NCI-H2107 treated with DMSO at 0.1 percent for 48 hours (cell line): ENCODE measurements at regions not wholly inside any gene's neighbourhood (a gene's known extent, or its start where the extent isn't known, plus 50 kb on each side); places are given as distances from the start of the nearest gene placed in this dataset.

Source experiments
- DNase-seq: peaks from one replicate; lab custom pipeline; 2025; ENCODE audit not compliant: unreplicated experiment; lab: John Stamatoyannopoulos, UW

DNA sequence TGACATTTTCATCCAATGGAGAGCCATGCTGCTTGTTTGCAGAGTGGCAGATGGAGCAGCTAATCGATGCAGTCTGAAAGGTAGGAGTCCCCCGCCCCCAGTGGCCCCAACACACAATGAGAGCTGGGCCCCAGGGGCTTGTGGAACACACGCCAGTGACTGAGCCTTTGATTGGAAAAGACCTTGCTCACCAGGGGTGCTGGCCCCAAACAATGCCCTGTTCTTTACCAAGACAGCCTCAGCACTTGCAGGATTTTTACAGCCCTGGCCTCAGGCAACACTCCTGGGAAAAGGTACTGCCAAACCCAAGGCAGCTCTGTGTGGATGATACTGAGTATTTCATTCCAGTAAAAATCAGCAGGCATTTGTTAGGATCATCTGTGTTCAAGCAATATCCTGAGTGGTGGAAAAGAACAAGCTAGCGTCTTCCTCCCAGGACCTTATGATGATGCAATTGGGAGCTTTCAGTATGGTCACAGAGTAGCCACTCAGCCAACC lies 276.8 kb upstream of the CLINT1 start:
- DNase-seq = peak; percentile 80

DNA sequence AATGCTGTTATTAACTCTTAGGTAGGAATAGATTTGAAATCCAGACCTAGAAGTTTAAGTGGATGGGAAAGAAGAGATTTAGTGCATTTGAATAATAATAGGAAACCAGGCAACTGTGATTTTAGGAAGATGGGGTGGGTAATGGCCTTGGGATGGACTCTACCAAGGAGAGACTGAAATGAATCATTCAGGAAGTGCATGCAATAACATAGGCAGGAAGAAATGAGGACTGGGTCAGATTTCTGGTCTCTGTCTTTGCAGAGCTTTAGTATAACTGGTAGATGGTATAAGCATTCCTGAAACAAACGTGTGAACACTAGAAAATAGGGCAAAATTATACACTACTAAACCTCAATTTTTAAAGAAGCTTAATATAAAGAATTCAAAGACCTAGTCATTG lies 274.4 kb upstream of the CLINT1 start:
- DNase-seq = no peak

DNA sequence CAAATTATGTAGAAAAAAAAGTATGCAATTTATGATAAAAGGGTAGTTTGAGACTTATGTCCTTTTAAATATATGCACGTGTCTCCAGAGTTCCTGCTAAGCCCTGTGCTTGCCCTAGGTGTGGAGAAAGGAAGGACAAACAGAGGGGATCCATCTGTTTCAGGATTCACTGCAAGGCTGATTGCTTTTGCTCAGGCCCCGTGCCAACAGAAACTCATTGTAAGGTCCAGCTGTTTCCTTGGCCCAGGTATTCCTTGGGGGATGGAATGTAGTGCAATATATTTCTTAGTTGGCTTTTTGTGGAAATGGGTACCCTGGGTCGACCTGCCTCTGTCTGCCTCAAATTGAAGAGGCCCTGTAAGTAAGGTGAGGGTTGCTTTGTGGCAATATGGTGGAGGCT lies 268.6 kb upstream of the CLINT1 start:
- DNase-seq = no peak

DNA sequence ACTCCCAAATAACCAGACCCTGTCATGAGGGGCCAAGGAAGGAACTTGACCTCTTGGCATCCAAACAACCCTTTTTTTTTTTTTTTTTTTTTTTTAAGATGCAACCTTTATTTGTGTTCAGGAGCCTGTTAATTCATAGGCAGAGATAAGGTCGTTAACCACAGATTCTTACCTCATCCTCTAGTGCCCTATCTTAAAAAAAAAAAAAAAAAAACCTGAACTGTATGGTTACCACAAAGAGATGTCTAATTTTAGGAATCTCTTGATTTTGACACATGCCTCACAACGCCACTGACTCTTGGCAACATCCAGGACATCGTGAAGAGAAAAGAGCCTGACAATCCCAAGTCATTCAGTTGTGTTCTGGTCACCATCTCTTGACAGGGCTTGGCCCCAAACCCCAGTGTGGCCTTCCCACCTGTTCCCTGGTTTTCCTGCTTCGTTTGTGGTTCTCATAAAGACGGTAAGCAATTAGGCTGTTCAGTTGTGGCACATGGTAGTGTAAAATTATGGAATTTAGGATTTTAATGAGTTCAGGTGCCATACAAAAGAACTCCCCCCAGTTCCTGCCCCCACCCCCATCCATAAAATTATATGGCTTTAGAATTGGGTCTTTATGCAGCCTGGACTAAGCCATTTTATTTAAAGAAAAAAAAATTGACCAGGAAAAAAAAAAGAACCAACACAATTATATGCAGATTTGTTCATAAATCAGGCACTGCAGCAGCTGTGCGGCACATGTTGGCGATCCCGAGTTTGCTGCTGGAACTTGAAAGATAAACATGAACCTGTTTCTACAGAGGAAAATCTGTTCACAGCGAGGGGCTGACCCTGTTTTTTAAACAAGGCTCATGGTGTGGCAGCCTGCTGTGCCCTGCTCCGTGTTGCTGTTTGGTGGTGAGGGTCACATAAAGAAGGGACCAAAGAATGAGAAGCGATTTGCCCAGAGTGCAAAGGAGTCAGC lies 267.8 kb upstream of the CLINT1 start:
- DNase-seq = no peak

DNA sequence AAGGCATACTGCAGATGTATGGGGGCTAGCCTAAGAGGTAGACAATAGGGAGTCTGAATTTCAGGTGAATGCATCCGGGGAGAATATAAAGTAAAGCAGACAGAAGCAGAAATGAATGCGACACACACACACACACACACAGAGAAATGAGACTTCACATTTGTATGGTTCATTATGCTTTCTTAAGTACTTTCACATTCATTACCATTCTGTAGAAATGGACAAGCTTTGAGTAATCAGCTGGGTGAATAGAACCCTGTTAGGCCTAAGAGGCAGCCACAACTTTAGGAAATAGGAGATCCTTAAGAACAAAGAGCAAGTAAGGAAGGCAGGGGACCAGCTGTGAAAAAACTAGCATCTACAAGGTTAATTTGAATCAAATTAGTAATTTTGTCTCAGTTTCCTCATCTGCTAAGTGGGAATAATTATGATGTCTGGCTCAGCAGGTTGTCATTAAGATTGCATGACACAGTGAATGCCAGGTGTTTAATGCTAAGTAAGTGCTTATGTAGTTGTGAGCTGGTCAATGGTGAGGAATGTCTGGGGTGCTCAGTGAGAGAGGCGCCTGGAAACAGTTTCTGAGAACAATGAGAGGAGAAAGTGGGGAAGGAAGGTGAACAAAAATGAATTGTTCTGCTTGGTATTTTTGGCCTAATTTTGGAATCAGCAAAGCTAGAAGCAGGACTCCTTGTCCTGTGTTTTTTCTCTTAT lies 265.8 kb upstream of the CLINT1 start:
- DNase-seq = no peak

DNA sequence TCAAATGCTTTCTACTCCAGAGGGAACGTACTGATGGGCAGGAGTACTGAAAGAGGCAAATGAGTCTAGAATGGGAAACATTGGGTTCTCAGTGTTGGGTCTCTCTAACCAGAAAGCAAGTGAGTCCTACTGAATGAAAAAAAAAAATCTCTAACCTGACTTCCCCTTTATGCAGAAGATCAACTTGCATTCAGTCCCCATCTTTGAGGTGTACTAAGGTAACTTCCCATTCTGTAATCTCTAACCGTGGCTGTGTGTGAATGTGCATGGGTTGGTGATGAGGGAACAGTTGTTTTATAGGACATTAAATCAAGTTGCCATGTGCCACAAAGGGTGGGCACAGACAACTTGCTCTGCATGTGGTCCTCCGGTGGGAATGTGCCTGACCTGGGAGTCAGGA lies 264.6 kb upstream of the CLINT1 start:
- DNase-seq = no peak

DNA sequence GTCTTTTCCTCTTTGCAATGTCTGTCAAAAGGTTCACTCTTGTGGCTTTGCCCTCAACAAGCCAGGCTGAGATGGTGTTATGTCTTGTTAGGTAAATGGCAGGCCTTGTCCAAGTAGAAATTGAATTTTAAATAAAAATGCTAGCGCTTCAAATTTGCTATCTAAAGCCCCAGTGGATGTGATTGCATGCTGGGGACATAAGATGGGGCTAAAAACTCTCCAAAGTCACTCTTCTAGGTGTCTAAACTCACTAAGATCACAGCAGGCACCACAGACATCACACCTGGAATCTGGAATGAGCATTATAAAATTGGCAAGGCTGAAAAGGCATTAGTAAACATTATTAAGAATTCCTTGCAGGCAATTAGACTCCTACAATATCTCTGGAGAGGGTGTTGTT lies 262.7 kb upstream of the CLINT1 start:
- no peak for DNase-seq

DNA sequence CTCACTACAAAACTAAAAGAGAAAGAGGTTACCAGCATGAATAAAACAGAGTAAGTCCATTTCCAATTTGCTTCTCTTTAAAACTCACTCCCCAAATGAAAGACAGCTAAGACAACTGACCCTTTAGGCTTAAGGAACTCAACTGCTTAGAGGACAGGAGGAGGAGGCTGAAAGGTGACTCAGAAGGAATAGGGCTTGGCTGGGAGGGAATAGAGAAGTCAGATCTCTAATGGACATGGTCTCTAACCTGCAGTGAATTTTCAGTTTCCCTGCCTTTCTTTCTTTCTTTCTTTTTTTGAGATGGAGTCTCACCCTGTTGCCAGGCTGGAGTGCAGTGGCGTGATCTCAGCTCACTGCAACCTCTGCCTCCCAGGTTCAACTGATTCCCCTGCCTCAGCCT lies 261.8 kb upstream of the CLINT1 start:
- DNase-seq = no peak

DNA sequence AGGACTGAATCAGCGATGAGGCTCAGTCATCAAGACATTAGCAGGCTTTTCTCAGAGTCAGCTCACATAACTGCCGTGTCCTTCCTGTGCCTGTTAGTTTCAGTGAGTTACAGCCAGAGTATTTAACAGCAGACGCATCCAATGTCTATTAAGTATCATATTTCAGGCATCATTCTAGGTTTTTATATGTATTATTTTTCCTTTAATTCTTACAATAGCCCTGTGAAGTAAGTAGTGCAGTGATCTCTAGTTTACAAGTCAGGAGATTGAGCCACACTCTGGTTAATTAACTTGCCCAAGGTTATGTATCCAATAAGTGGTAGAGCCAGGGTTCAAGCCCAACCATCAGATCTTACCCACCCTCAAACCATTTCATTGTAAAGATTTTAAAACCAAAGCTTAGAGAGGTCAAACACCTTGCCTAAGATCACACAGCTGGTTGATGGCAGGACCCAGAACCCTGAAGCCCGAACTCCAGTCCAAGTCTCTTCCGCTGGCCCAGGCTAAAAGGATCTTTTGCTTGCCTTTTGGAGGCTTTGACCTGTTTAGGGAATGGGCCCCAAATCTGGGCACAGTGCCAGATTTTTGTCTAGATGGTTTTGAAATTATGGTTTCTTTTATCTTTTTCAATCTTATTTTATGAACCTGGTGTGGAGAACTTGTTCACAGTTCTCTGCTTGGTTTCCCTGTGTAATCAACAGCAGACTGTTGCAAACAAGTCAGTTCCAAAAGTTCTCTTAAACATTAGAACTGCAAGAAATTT lies 261.2 kb upstream of the CLINT1 start:
- no peak for DNase-seq

DNA sequence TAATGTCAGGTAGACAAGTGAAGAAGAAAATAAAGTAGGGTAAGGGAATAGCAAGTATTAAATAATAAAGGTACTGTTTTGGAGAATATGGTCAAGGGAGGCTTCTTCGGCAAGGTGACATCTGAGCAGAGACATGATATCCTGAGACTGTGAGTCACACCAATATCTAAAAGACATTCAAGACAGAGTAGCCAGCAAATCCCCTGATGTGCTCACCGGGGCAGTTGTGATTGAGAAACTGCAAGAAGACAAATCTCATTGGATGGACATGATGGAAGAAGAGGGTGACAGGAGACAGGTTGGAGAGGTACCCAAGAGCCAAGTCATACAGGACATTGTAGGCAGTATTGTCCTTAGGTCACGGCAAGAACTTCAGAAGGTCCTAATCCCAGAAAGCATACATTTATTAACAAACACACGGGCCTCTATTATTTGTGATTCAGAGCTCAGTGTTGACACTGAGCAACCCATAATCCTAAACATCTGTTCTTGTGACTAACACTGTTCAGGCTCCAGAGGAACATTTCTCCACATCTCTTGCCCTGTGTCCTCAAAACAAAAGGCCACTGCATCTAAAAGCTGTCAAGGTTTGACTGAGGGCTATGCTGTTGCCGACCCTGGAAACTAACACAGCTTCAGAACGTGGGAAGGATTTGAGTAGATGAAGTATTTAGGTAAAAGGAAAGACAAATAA lies 258.7 kb upstream of the CLINT1 start:
- no peak for DNase-seq

DNA sequence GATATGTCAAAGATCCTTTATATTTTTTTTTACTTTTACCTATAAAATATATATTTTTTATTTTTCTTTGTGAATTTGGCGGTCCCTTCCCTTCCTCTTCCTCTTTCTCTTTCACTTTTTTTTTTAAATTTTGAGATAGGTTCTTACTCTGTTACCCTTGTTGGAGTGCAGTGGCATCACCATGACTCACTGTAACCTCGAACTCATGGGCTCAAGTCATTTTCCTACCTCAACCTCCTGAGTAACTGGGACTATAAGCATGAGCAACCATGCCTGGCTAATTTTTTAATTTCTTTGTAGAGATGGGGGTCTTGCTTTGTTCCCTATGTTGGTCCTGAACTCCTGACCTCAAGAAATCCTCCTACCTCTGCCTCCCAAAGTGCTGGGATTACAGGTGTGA lies 258.0 kb upstream of the CLINT1 start:
- no peak for DNase-seq

DNA sequence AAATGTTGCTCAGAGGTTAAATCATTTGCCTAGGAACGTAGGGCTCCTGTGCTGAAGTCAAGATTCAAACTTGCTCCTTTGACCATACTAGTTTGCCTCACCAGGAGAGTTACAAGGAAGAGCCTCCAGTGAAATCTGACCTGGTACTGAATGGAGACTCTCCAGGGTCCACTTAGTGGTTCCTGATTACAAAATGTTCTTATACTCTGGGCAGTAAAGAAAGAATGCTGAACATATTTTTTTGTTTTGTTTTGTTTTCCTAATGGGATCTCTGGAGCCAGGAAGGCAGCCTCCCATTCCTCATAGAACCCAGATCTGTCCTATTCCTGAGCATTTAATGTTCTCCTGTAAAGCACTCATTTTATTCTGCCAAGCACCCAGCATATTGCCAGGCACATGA lies 256.5 kb upstream of the CLINT1 start:
- DNase-seq = peak; percentile 30

DNA sequence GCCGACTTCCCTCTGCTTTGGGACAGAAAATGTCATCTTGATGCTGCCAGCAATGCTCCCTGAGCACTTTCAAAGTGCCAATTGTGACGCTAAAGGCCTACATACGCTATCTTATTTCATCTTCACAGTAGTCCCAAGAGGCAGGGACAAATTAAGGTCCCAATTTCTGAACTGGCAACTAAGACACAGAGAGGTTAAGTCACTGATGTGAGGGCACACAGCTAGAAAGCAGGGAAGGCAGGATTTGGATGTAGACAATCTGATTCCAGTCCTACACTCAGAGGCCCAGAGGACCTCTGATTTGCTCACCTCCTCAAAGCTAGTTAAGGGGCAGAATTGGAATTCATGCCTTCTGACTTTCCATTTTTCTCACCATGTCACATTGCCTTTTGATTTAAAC lies 249.2 kb upstream of the CLINT1 start:
- no peak for DNase-seq

DNA sequence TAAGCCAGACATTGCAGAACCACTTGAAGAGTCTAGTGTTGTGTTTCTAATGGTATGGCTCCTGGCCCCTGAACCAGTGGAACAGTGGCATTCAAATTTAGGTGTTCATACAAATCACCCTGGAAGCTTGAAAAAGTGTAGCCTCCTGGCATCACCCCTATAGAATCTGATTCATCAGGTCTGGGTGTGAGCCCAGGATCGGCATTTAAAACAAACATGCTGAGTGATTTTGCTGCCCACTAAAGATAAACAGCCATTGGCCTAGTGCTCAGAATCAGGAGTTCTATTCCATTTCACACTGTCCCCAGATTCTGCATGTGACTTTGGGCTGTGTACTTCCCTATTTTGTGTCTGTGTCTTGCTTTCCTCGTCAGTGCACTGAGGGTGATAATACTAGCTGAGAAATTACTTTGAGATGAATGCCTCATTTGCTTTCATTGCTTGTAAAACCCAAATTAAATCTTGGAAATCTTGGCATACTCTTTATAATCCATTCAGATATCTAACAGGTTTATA lies 241.5 kb upstream of the CLINT1 start:
- DNase-seq = no peak

DNA sequence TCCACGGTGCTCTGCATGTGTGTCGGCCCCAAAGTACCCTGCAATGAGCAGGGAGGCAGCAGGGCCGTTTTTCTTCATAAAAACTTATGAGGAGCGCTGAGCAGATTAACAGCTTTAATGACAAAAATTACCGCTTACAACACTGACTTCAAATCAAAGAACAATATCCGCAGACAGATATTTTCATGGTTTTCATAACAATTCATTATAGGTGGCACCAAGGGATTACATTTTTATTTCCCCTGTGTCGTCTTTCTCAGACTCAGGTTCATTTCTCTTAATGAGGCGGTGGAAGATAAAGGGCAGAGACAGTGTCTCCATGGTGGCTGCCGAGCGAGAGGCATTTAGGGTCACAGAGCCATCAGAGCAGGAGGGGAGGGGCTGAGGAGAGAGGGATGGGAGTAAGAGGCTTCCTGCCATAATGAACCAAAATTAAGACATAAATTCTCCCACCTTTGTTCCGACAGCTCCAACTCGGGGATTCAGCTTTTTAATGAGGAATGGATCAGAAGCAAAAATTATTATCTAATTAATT lies 240.7 kb upstream of the CLINT1 start:
- no peak for DNase-seq

DNA sequence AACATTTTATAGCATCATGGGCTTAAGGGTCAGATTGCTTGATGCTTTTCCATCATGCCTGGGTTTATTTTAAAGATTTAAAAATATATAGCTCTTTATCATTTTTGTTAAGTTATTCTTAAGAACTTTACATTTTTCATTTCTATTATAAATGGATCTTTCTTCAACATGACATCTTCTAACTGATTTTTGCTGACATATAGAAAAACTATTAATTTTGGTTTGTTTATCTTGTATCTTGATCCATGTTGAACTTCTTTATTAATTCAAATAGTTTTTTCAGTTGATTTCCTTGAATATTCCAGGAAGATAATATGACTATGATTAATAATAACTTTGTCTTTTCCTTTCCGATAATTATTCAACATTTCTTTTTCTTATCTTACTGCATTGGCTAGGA lies 237.9 kb upstream of the CLINT1 start:
- no peak for DNase-seq

DNA sequence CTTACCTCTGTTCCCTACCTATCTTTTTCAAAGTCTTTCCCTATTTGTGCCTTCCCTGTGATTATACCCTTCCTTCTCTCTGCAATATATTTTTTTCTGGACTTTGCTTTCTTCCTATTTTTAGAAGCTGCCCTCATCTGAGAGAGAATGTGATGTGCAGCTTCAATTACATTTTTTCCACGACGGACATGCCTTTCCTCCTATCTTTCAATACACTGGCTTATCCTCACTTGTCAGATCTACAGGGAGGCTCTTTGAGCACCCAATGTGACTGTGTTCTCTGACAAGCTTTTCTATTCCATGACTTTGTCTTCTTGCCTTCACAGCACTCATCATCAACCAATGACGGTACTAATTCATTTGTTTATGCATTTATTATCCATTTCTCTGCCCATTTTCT lies 227.9 kb upstream of the CLINT1 start:
- DNase-seq = no peak

DNA sequence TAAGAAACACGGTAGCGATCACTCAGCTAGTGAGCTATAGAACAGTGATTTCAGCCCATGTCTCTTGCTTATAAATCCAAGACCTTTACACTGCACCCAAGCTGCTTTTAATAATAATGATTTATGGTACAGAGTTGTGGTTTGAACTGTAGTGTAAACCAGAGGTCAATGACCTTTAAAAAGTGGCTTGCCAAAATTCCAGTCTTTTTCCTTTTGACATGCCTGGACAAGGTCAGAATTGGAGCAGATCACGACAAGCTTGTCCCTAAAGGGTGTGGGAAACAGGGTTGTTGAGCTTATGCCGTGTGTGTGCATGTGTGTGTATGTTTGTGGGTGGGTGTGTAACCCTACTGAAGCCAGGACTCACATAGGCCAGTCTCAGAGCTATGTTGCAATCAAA lies 225.3 kb upstream of the CLINT1 start:
- no peak for DNase-seq

DNA sequence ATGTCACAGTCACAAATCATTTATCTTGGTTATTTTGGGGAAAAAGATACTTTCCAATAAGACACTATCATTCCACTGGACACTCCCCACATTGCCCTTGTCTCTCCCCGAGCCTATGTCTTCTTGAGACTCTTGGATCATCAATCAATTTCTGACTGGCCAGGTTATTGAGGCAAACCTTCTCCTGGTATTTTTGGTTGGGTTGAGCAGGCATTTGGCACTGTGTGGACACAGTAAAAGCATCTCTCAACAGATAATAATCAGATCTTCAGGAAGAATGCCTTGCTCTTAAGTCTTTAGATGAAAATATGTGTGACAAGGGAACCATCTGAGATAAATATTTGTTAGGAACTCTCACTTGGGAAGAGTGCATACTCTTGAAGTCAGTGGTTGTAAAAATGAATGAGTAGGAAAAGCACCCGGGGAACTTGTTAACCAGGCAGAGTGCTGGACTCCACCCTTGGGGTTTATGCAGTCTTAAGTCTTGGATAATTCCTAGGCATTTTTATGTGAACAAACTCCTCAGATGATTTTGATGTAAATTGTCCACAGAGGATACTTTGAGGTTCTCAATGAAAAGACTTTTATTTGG lies 223.8 kb upstream of the CLINT1 start:
- DNase-seq = no peak

DNA sequence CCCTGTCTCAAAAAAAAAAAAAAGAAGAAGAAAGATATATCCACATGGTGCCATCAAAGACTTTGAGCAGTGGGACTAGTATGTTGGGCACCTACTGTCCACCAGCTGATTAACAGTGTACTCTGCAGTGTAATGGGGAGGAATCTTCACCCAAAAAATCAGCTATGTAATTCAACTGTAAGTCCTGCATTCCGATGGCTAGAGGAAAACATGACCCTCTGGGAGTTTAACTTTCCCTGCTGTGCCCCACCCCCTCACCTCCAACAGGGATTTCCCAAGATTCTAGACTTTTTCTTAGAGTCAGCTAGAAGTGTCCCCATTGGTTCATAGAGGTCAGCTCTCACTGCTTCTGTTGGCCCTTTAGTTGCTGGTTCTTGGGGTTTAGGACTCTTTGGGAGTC lies 221.2 kb upstream of the CLINT1 start:
- no peak for DNase-seq
